DND-41 (cell line): ENCODE measurements at regions not wholly inside any gene's neighbourhood (a gene's known extent, or its start where the extent isn't known, plus 50 kb on each side); places are given as distances from the start of the nearest gene placed in this dataset.

Experiments used
- ATAC-seq: fragments of 200-7000 bp; cut with Tn5 transposase; 3 replicates; pipeline ENCODE4 v1.9.1; 2021; ENCODE audit warnings: low read depth; ENCODE audit not compliant: insufficient read depth
- DNase-seq: peaks from one replicate; pipeline ENCODE4 v3.0.0-alpha.2; 2020
- H2AFZ ChIP-seq: 2 replicates; pipeline ENCODE4 v1.6.0; 2012; ENCODE audit warnings: low read depth, low read length
- H3K27ac ChIP-seq: 2 replicates; pipeline ENCODE4 v1.5.1; 2012; ENCODE audit warnings: low read length, inconsistent platforms
- H3K27me3 ChIP-seq: fragments of 200-600 bp; sonication (generic); 2 replicates; pipeline ENCODE4 v1.6.0; 2012; ENCODE audit warnings: low read length, mild to moderate bottlenecking, inconsistent platforms; ENCODE audit not compliant: insufficient read depth, poor library complexity
- H3K36me3 ChIP-seq: 2 replicates; pipeline ENCODE4 v1.5.1; 2012; ENCODE audit warnings: low read length, inconsistent platforms; ENCODE audit not compliant: insufficient read depth
- H3K4me1 ChIP-seq: 2 replicates; pipeline ENCODE4 v1.5.1; 2012; ENCODE audit warnings: mild to moderate bottlenecking, low read length; ENCODE audit not compliant: insufficient read depth
- H3K4me2 ChIP-seq: 2 replicates; pipeline ENCODE4 v1.6.0; 2012; ENCODE audit warnings: mild to moderate bottlenecking, moderate library complexity, low read length, inconsistent platforms; ENCODE audit not compliant: insufficient read depth
- H3K4me3 ChIP-seq, 2 experiments: fragments of 200-600 bp in 1 of 2; shearing (Covaris generic) in 1 of 2; 2 replicates each; pipeline ENCODE4 v1.5.1; 2012 to 2016; ENCODE audit warnings: inconsistent platforms in 2 of 2, low read length in 2 of 2, mild to moderate bottlenecking in 2 of 2, low read depth in 1 of 2, moderate library complexity in 1 of 2
- H3K79me2 ChIP-seq: 2 replicates; pipeline ENCODE4 v1.6.0; 2012; ENCODE audit warnings: low read length, inconsistent platforms; ENCODE audit not compliant: insufficient read depth
- H3K9ac ChIP-seq: 2 replicates; pipeline ENCODE4 v1.6.0; 2012; ENCODE audit warnings: low read depth, mild to moderate bottlenecking, inconsistent platforms, low read length, moderate library complexity
- H3K9me3 ChIP-seq: 2 replicates; pipeline ENCODE4 v1.5.1; 2012; ENCODE audit warnings: low read length, moderate library complexity, mild to moderate bottlenecking, inconsistent platforms; ENCODE audit not compliant: insufficient read depth, severe bottlenecking
- H4K20me1 ChIP-seq: 2 replicates; pipeline ENCODE4 v1.6.0; 2012; ENCODE audit warnings: low read length; ENCODE audit not compliant: insufficient read depth
- EZH2 ChIP-seq: IDR thresholded peaks from 3 replicates; pipeline ENCODE4 v1.6.1; 2012; ENCODE audit warnings: borderline replicate concordance, low read depth, mild to moderate bottlenecking, moderate library complexity, low read length, inconsistent platforms; ENCODE audit not compliant: severe bottlenecking
- TF ChIP-seq, protein P1 (sequence below): IDR thresholded peaks from 2 replicates; pipeline ENCODE4 v1.5.1; 2012; ENCODE audit warnings: borderline replicate concordance, low read length, moderate library complexity, mild to moderate bottlenecking; ENCODE audit not compliant: poor library complexity, severe bottlenecking; ENCODE audit errors: extremely low read depth

DNA sequence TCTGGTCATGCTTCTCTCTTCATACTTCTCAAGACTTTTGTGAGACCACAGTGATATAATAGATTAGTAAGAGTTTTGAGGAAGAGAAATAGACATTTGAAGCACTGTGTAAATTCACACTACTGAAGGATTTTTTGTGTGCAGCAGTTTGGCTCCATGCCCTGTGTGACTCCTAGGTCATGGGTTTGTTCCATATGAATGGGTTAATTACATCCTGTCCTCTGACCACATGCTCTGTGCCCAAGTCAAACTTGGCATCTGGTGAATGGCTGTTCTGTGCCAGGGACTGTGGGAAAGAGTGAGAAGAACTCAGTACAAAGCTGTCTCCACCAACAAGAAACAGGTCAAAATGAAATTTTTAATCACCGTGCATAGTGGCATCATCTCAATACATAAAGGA lies 304.0 kb downstream of the LNPK start:
- no peaks in the 10 kb centered on the region for H3K79me2 ChIP-seq
- H3K4me2 ChIP-seq, result no peak overlapping the region
- ATAC-seq, result no peak
- no peaks in the 10 kb centered on the region for H3K36me3 ChIP-seq
- TF ChIP-seq, protein P1, sequence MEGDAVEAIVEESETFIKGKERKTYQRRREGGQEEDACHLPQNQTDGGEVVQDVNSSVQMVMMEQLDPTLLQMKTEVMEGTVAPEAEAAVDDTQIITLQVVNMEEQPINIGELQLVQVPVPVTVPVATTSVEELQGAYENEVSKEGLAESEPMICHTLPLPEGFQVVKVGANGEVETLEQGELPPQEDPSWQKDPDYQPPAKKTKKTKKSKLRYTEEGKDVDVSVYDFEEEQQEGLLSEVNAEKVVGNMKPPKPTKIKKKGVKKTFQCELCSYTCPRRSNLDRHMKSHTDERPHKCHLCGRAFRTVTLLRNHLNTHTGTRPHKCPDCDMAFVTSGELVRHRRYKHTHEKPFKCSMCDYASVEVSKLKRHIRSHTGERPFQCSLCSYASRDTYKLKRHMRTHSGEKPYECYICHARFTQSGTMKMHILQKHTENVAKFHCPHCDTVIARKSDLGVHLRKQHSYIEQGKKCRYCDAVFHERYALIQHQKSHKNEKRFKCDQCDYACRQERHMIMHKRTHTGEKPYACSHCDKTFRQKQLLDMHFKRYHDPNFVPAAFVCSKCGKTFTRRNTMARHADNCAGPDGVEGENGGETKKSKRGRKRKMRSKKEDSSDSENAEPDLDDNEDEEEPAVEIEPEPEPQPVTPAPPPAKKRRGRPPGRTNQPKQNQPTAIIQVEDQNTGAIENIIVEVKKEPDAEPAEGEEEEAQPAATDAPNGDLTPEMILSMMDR, result no peak
- no peak for TF ChIP-seq EZH2
- H3K4me1 ChIP-seq, result no peaks in the 10 kb centered on the region
- no peaks in the 10 kb centered on the region for H3K9me3 ChIP-seq
- peak; percentile 4 for DNase-seq
- no peak overlapping the region for H3K4me3 ChIP-seq
- H3K27me3 ChIP-seq, result peaks cover 2% of the 10 kb centered on the region
- no peaks in the 10 kb centered on the region for H4K20me1 ChIP-seq
- no peak overlapping the region for H2AFZ ChIP-seq
- no peak overlapping the region for H3K9ac ChIP-seq
- H3K27ac ChIP-seq, result no peak overlapping the region

DNA sequence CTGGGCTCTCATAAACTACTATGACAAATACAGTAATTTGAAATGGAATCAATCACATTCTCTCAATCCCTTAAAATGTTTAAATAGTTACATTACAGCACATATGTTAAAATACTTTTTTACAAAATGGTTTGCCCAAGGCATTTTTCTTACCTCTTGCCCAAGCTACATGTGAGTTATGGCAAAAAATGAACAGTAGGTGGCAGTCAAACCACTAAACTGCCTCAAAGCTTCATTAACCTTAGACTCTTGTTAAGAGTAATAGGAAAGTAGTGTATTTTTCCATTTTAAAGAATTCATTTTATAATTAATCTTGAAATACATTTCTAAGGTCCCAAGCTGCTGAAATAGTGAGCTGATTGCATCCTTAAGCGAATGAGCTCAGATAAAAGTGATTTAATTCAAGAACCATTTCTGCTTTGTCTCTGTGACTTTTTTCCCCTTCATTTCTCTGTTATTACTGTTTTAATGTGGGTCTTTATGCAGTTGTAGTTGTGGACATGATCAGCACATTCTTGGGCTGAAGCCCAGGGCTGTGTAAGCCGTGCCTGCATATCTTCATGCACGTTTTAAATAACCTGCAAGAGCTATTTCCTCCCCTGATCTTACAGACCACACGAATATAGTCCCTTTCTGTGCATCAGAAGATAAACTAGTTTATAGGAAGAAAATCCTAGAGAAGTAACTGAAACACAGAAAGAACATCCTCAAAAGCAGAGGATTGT lies 311.8 kb downstream of the LNPK start:
- ATAC-seq (peak; percentile 85), DNase-seq (peak; percentile 55)
- Histone ChIP-seq H3K36me3 (no peaks in the 10 kb centered on the region), H3K79me2 (no peaks in the 10 kb centered on the region), H3K4me1 (no peaks in the 10 kb centered on the region; the same call in 1 of the 2 replicates), H3K27ac (no peak overlapping the region), H3K9ac (no peak overlapping the region), H3K4me2 (no peak overlapping the region), H3K27me3 (peaks cover 3% of the 10 kb centered on the region), H4K20me1 (no peaks in the 10 kb centered on the region), H3K9me3 (no peaks in the 10 kb centered on the region), H2AFZ (no peak overlapping the region), H3K4me3 (no peak overlapping the region)
- TF ChIP-seq, protein P1, result peak; percentile 85
- TF ChIP-seq EZH2, result no peak

DNA sequence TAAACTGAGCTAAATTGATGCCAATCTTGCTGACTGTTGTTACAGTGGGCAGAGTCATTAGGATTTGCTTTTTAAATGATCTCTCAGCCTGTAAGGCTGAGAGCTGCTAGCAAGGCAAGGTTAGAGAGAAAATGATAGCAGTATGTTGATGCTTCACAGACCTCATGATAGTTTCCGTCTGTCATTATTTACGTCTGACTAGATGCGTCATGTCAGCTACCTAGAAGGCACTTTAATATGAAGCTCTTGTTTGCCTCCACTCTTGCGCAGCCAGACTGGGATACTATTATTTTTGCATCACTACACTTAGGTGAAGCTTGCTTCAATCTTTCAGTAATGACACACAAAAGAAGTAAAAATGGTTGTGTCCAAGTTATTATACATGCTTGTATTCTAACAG lies 313.8 kb downstream of the LNPK start:
- Histone ChIP-seq H3K36me3 (no peaks in the 10 kb centered on the region), H3K27ac (no peak overlapping the region), H3K9ac (no peak overlapping the region), H3K27me3 (peaks cover 3% of the 10 kb centered on the region), H3K4me2 (no peak overlapping the region), H4K20me1 (no peaks in the 10 kb centered on the region), H2AFZ (no peak overlapping the region), H3K4me1 (no peaks in the 10 kb centered on the region; the same call in 1 of the 2 replicates), H3K9me3 (no peaks in the 10 kb centered on the region), H3K79me2 (no peaks in the 10 kb centered on the region), H3K4me3 (no peak overlapping the region)
- ATAC-seq (no peak), DNase-seq (no peak)
- no peak for TF ChIP-seq EZH2
- TF ChIP-seq, protein P1, result no peak
